ENCODE measurements at regions not wholly inside any gene's neighbourhood (a gene's known extent, or its start where the extent isn't known, plus 50 kb on each side); places are given as distances from the start of the nearest gene placed in this dataset.

DNA sequence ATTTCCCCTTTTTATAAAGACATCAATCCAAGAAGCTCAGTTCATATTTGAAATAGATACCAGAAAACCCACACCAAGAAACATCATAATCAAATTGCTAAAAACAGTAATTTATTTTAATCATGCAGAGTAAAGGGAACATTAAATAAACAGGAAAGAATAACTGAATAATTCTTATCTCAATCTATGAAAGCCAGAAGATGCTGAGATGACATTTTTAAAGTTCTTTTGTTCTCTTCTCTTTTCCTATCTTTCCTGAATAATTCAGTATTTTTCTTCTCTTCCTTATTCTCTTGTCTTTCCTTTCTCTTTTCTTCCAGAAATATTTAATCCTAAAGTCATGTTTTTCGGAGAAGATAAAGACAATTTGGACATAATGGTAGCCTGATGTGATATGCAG, 259.0 kb upstream of the OPRM1 start:
- TF ChIP-seq EZH2 (IDR thresholded peaks at IDR 0.05; ENCODE audit: borderline replicate concordance, insufficient read depth, low read length, poor library complexity, severe bottlenecking) = no peak
- TF ChIP-seq, protein P1, sequence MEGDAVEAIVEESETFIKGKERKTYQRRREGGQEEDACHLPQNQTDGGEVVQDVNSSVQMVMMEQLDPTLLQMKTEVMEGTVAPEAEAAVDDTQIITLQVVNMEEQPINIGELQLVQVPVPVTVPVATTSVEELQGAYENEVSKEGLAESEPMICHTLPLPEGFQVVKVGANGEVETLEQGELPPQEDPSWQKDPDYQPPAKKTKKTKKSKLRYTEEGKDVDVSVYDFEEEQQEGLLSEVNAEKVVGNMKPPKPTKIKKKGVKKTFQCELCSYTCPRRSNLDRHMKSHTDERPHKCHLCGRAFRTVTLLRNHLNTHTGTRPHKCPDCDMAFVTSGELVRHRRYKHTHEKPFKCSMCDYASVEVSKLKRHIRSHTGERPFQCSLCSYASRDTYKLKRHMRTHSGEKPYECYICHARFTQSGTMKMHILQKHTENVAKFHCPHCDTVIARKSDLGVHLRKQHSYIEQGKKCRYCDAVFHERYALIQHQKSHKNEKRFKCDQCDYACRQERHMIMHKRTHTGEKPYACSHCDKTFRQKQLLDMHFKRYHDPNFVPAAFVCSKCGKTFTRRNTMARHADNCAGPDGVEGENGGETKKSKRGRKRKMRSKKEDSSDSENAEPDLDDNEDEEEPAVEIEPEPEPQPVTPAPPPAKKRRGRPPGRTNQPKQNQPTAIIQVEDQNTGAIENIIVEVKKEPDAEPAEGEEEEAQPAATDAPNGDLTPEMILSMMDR (IDR thresholded peaks at IDR 0.05; ENCODE audit: poor library complexity, severe bottlenecking) = no peak
- TF ChIP-seq EP300 (conservative IDR thresholded peaks at IDR 0.05; ENCODE audit: poor library complexity, severe bottlenecking) = no peak
- TF ChIP-seq POLR2AphosphoS5 (IDR thresholded peaks at IDR 0.05) = no peak
- TF ChIP-seq, protein P2, sequence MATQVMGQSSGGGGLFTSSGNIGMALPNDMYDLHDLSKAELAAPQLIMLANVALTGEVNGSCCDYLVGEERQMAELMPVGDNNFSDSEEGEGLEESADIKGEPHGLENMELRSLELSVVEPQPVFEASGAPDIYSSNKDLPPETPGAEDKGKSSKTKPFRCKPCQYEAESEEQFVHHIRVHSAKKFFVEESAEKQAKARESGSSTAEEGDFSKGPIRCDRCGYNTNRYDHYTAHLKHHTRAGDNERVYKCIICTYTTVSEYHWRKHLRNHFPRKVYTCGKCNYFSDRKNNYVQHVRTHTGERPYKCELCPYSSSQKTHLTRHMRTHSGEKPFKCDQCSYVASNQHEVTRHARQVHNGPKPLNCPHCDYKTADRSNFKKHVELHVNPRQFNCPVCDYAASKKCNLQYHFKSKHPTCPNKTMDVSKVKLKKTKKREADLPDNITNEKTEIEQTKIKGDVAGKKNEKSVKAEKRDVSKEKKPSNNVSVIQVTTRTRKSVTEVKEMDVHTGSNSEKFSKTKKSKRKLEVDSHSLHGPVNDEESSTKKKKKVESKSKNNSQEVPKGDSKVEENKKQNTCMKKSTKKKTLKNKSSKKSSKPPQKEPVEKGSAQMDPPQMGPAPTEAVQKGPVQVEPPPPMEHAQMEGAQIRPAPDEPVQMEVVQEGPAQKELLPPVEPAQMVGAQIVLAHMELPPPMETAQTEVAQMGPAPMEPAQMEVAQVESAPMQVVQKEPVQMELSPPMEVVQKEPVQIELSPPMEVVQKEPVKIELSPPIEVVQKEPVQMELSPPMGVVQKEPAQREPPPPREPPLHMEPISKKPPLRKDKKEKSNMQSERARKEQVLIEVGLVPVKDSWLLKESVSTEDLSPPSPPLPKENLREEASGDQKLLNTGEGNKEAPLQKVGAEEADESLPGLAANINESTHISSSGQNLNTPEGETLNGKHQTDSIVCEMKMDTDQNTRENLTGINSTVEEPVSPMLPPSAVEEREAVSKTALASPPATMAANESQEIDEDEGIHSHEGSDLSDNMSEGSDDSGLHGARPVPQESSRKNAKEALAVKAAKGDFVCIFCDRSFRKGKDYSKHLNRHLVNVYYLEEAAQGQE (IDR thresholded peaks at IDR 0.05; ENCODE audit: borderline replicate concordance) = no peak
- no peak for TF ChIP-seq TAF1 (IDR thresholded peaks at IDR 0.05; ENCODE audit: low read depth)
- TF ChIP-seq RAD21 (conservative IDR thresholded peaks at IDR 0.05) = no peak
- TF ChIP-seq SMC3 (conservative IDR thresholded peaks at IDR 0.05; ENCODE audit: poor library complexity) = no peak

Data from neural cell (in vitro differentiated cells).